Fibroblast of lung (primary cell): ENCODE measurements at regions not wholly inside any gene's neighbourhood (a gene's known extent, or its start where the extent isn't known, plus 50 kb on each side); places are given as distances from the start of the nearest gene placed in this dataset.

ENCODE experiments used
- DNase-seq, 2 donors: peaks; one replicate each; pipeline versions ENCODE4 v3.0.0 to v3.0.0-alpha.2; 2010; ENCODE audit warnings: low read depth in 2 of 2
- H2AFZ ChIP-seq: 2 replicates; pipeline ENCODE4 v1.5.1; 2012; ENCODE audit warnings: low read length, control low read depth, inconsistent platforms
- H3K27ac ChIP-seq: 2 replicates; pipeline ENCODE4 v1.5.1; 2011; ENCODE audit warnings: low read length, control low read depth; ENCODE audit not compliant: insufficient read depth
- H3K27me3 ChIP-seq: 2 replicates; pipeline ENCODE4 v1.5.1; 2011; ENCODE audit warnings: mild to moderate bottlenecking, low read length; ENCODE audit not compliant: control insufficient read depth, insufficient read depth
- H3K36me3 ChIP-seq: 2 replicates; pipeline ENCODE4 v1.5.1; 2011; ENCODE audit warnings: low read length; ENCODE audit not compliant: control insufficient read depth, insufficient read depth
- H3K4me1 ChIP-seq: 2 replicates; pipeline ENCODE4 v1.5.1; 2011; ENCODE audit warnings: low read length; ENCODE audit not compliant: control insufficient read depth, insufficient read depth; ENCODE audit errors: extremely low read depth
- H3K4me2 ChIP-seq: 2 replicates; pipeline ENCODE4 v1.5.1; 2011; ENCODE audit warnings: low read length, control low read depth; ENCODE audit not compliant: insufficient read depth; ENCODE audit errors: extremely low read depth
- H3K4me3 ChIP-seq, 4 experiments: fragments of 200-600 bp in 1 of 4; sonication (generic) in 1 of 4; replicated peaks in 1 of 4; 2 replicates each; pipeline ENCODE4 v1.5.1; 2011 to 2016; ENCODE audit warnings: low read length in 4 of 4, low read depth in 3 of 4, mild to moderate bottlenecking in 3 of 4, control low read depth in 2 of 4, inconsistent platforms in 1 of 4, mixed read lengths in 1 of 4; ENCODE audit not compliant: insufficient read depth in 1 of 4; ENCODE audit errors: control extremely low read depth in 1 of 4
- H3K79me2 ChIP-seq: 2 replicates; pipeline ENCODE4 v1.5.1; 2012; ENCODE audit warnings: mild to moderate bottlenecking, low read length, inconsistent platforms; ENCODE audit not compliant: control insufficient read depth, insufficient read depth
- H3K9ac ChIP-seq: 2 replicates; pipeline ENCODE4 v1.5.1; 2011; ENCODE audit warnings: mild to moderate bottlenecking, low read length, control low read depth; ENCODE audit not compliant: insufficient read depth
- H3K9me3 ChIP-seq: 2 replicates; pipeline ENCODE4 v1.5.1; 2012; ENCODE audit warnings: low read depth, low read length; ENCODE audit not compliant: control insufficient read depth, insufficient read depth
- H4K20me1 ChIP-seq: 2 replicates; pipeline ENCODE4 v1.5.1; 2011; ENCODE audit warnings: low read length; ENCODE audit not compliant: control insufficient read depth, insufficient read depth; ENCODE audit errors: extremely low read depth
- EZH2 ChIP-seq: IDR thresholded peaks from 2 replicates; pipeline ENCODE4 v1.5.1; 2012; ENCODE audit warnings: low read length, control low read depth, mild to moderate bottlenecking; ENCODE audit errors: missing control alignments
- TF ChIP-seq, protein P1 (sequence below), 2 donors: IDR thresholded peaks in 1 of 2; conservative IDR thresholded peaks in 1 of 2; 1 replicate in 1 of 2; 2 replicates in 1 of 2; pipeline ENCODE4 v1.5.1; 2011 to 2012; ENCODE audit warnings: low read length in 2 of 2, control low read depth in 1 of 2, inconsistent platforms in 1 of 2, low read depth in 1 of 2, mild to moderate bottlenecking in 1 of 2

GRCh38 chr9:75798505-75798904, 92.0 kb upstream of the PCSK5 start:
- Histone ChIP-seq H3K4me3 (no peak overlapping the region), H2AFZ (no peak overlapping the region), H3K27me3 (no peaks in the 10 kb centered on the region), H3K36me3 (no peaks in the 10 kb centered on the region), H3K9me3 (no peaks in the 10 kb centered on the region), H3K4me1 (no peaks in the 10 kb centered on the region), H3K4me2 (no peak overlapping the region), H4K20me1 (no peaks in the 10 kb centered on the region), H3K9ac (no peak overlapping the region), H3K79me2 (no peaks in the 10 kb centered on the region), H3K27ac (no peak overlapping the region)
- DNase-seq: no peak
- TF ChIP-seq, protein P1, sequence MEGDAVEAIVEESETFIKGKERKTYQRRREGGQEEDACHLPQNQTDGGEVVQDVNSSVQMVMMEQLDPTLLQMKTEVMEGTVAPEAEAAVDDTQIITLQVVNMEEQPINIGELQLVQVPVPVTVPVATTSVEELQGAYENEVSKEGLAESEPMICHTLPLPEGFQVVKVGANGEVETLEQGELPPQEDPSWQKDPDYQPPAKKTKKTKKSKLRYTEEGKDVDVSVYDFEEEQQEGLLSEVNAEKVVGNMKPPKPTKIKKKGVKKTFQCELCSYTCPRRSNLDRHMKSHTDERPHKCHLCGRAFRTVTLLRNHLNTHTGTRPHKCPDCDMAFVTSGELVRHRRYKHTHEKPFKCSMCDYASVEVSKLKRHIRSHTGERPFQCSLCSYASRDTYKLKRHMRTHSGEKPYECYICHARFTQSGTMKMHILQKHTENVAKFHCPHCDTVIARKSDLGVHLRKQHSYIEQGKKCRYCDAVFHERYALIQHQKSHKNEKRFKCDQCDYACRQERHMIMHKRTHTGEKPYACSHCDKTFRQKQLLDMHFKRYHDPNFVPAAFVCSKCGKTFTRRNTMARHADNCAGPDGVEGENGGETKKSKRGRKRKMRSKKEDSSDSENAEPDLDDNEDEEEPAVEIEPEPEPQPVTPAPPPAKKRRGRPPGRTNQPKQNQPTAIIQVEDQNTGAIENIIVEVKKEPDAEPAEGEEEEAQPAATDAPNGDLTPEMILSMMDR (conservative IDR thresholded peaks at IDR 0.05 in 1 of 2, IDR thresholded peaks at IDR 0.05 in 1 of 2; ENCODE audit: low read depth in 1 of 2, low read length in 2 of 2): no peak
- TF ChIP-seq EZH2: no peak

DNA sequence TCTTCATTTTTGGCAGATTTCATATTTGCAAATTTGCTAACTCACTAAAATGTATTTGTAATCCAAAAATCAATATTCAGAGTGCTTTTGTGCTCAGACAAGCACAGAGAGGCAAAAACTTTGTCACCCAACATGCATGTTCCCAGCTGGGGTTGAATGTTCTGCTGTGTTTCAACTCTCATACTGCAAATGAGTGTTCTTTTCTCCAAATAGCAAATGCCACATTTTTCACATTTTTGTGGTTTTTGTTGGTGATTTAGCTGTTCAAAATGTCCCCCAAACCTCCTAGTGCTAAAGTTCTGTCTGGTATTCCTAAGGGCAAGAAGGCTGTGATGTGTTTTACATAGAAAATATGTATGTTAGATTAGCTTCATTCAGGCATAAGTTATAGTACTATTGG, 87.3 kb upstream of the PCSK5 start:
- no peaks in the 10 kb centered on the region for H3K9me3 ChIP-seq
- no peaks in the 10 kb centered on the region for H4K20me1 ChIP-seq
- H3K4me1 ChIP-seq: no peaks in the 10 kb centered on the region
- H3K36me3 ChIP-seq: no peaks in the 10 kb centered on the region
- no peaks in the 10 kb centered on the region for H3K79me2 ChIP-seq
- H3K4me3 ChIP-seq: no peak overlapping the region
- peak; percentile 44 to 68 for DNase-seq
- TF ChIP-seq, protein P1 (conservative IDR thresholded peaks at IDR 0.05 in 1 of 2, IDR thresholded peaks at IDR 0.05 in 1 of 2; ENCODE audit: low read depth in 1 of 2, low read length in 2 of 2): no peak
- TF ChIP-seq EZH2: no peak
- no peaks in the 10 kb centered on the region for H3K27me3 ChIP-seq
- H3K4me2 ChIP-seq: no peak overlapping the region
- no peak overlapping the region for H3K27ac ChIP-seq
- no peak overlapping the region for H3K9ac ChIP-seq
- no peak overlapping the region for H2AFZ ChIP-seq

- Histone ChIP-seq H2AFZ (no peak overlapping the region), H3K27me3 (no peaks in the 10 kb centered on the region), H3K9ac (no peak overlapping the region), H3K27ac (no peak overlapping the region), H4K20me1 (no peaks in the 10 kb centered on the region), H3K4me2 (no peak overlapping the region), H3K79me2 (no peaks in the 10 kb centered on the region), H3K4me3 (no peak overlapping the region), H3K4me1 (no peaks in the 10 kb centered on the region), H3K9me3 (no peaks in the 10 kb centered on the region), H3K36me3 (no peaks in the 10 kb centered on the region)
- no peak for DNase-seq
- TF ChIP-seq, protein P1 (conservative IDR thresholded peaks at IDR 0.05 in 1 of 2, IDR thresholded peaks at IDR 0.05 in 1 of 2; ENCODE audit: low read depth in 1 of 2, low read length in 2 of 2): no peak
- no peak for TF ChIP-seq EZH2
These were observed 80.4 kb upstream of the PCSK5 start for GRCh38 chr9:75810063-75810462.
